ENCODE measurements at regions not wholly inside any gene's neighbourhood (a gene's known extent, or its start where the extent isn't known, plus 50 kb on each side); places are given as distances from the start of the nearest gene placed in this dataset.
"Not testable (repeated sequence)": the region's sequence is repeated elsewhere in the genome, so short reads cannot be mapped to it uniquely, and the experiment has no call there.

GRCh38 chr17:71413935-71414334 is 706.9 kb upstream of the SOX9 start:
- in situ Hi-C loops (cut with MboI; ENCODE audit: low pct_unique_long_range_greater_than_20kb, low sequenced_read_pairs) = no loop called here
- no peak for DNase-seq

DNA sequence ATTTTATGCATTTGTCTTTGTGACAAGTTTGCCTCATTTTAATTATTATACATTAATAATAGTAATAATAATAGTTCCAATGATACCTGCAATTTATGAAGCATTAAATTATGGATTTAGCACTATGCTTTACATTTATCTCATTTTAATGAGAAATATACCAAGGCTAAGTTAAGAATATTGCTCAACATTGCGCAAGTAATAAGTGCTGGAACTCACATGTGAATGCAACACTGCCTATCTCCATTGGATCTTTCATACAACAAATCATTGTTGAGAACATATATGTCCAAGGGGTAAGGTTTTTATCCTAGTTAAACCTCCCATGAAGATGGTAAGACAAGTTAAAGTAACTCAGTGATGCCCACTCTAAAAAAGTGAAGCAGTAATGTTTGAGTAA is 703.7 kb upstream of the SOX9 start:
- DNase-seq = no peak
- in situ Hi-C loops (cut with MboI; ENCODE audit: low pct_unique_long_range_greater_than_20kb, low sequenced_read_pairs) = no loop called here

GRCh38 chr17:71422968-71423367 is 697.9 kb upstream of the SOX9 start:
- DNase-seq = no peak
- in situ Hi-C loops (cut with MboI; ENCODE audit: low pct_unique_long_range_greater_than_20kb, low sequenced_read_pairs) = no loop called here

- no peak for DNase-seq
- in situ Hi-C loops (cut with MboI; ENCODE audit: low pct_unique_long_range_greater_than_20kb, low sequenced_read_pairs) = no loop called here
Measured at GRCh38 chr17:71423871-71424546, 696.8 kb upstream of the SOX9 start.

DNA sequence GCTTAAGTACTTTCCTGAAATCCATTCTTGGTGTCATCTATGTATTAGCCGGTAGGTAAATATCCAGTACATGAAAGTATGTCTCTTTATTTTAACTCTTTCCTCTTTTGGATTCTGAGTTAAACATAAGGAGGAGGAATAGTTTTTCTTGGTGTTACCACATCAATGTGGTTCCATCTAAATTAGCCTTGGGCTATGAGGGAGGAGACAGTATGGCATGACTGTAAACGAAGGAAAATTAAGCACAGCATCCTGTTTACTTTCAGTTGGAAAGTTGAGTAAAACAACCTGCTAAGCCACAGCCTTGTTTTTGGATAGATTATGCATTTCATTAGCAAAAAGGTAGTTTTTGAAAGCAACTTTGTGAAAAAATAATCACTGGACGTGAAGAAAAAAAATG is 693.0 kb upstream of the SOX9 start:
- DNase-seq = no peak
- in situ Hi-C loops (cut with MboI; ENCODE audit: low pct_unique_long_range_greater_than_20kb, low sequenced_read_pairs) = no loop called here

GRCh38 chr17:71428897-71429296 is 691.9 kb upstream of the SOX9 start:
- no peak for DNase-seq
- in situ Hi-C loops (cut with MboI; ENCODE audit: low pct_unique_long_range_greater_than_20kb, low sequenced_read_pairs) = no loop called here

- no peak for DNase-seq
- in situ Hi-C loops (cut with MboI; ENCODE audit: low pct_unique_long_range_greater_than_20kb, low sequenced_read_pairs) = no loop called here
Measured at GRCh38 chr17:71430281-71430680, 690.5 kb upstream of the SOX9 start.

GRCh38 chr17:71431146-71431545 is 689.7 kb upstream of the SOX9 start:
- DNase-seq = no peak
- in situ Hi-C loops (cut with MboI; ENCODE audit: low pct_unique_long_range_greater_than_20kb, low sequenced_read_pairs) = no loop called here

GRCh38 chr17:71432378-71433315 is 688.2 kb upstream of the SOX9 start:
- DNase-seq = no peak
- in situ Hi-C loops (cut with MboI; ENCODE audit: low pct_unique_long_range_greater_than_20kb, low sequenced_read_pairs) = no loop called here

DNA sequence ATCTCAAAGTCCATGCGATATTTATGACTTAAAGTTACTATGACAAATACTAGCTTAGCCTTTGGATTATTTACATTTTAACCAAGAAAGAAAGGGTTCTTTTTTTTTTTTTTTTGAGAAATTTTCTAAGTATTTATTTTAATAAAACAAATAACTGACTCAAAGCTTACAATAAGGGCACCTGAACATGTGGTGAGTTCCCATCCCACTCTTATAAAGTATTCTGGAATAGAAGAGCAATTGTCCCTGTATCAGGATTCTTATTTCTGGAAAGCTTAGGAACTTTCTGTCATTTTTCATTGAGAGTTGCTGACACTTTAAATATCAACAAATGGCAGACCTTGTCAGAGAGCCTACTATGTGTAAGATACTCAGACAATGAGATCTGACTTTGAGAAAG is 686.1 kb upstream of the SOX9 start:
- no peak for DNase-seq
- in situ Hi-C loops (cut with MboI; ENCODE audit: low pct_unique_long_range_greater_than_20kb, low sequenced_read_pairs) = no loop called here

GRCh38 chr17:71436479-71436878 is 684.3 kb upstream of the SOX9 start:
- in situ Hi-C loops (cut with MboI; ENCODE audit: low pct_unique_long_range_greater_than_20kb, low sequenced_read_pairs) = no loop called here
- no peak for DNase-seq

DNA sequence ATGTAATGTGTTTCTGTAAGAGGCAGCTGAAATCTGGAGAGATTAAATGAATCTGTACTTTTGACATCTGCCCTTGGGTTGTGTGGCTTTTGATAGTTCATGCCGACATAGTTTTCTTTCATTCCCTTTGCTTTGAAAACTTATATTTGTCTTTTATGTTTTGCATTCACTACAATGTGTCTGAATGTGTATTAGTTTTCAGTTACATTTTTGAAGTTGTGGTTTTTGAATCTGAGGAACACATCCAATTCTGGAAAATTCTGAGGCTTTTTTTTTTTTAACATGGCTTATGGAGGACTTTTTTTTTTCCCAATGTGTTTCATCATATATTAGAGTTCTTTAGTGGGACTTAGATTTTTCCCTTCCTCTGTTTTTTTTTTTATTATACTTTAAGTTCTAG is 683.7 kb upstream of the SOX9 start:
- in situ Hi-C loops (cut with MboI; ENCODE audit: low pct_unique_long_range_greater_than_20kb, low sequenced_read_pairs) = no loop called here
- DNase-seq = no peak

GRCh38 chr17:71438631-71439146 is 682.1 kb upstream of the SOX9 start:
- in situ Hi-C loops (cut with MboI; ENCODE audit: low pct_unique_long_range_greater_than_20kb, low sequenced_read_pairs) = no loop called here
- DNase-seq = no peak

GRCh38 chr17:71440513-71440912 is 680.3 kb upstream of the SOX9 start:
- DNase-seq = no peak
- in situ Hi-C loops (cut with MboI; ENCODE audit: low pct_unique_long_range_greater_than_20kb, low sequenced_read_pairs) = no loop called here

GRCh38 chr17:71441098-71441497 is 679.7 kb upstream of the SOX9 start:
- DNase-seq = no peak
- in situ Hi-C loops (cut with MboI; ENCODE audit: low pct_unique_long_range_greater_than_20kb, low sequenced_read_pairs) = no loop called here

DNA sequence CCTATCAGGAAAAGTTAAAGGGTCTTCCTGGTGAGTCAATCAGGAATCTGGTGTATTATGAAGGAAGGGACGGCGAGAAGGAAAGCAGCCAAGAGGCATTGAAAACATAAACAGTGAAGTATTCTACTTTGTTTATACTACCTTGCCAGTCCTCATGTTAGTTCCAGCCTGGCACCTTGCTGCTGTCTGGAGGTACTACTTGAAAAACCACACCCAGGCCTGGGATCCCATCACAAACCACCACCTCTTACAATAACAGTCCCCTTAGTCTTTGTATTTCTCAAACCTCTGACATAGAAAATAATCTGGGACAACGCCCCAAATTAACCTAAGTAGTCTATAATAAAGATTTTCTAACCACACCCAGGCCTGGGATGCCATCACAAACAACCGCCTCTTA is 676.7 kb upstream of the SOX9 start:
- in situ Hi-C loops (cut with MboI; ENCODE audit: low pct_unique_long_range_greater_than_20kb, low sequenced_read_pairs) = no loop called here
- DNase-seq = no peak

DNA sequence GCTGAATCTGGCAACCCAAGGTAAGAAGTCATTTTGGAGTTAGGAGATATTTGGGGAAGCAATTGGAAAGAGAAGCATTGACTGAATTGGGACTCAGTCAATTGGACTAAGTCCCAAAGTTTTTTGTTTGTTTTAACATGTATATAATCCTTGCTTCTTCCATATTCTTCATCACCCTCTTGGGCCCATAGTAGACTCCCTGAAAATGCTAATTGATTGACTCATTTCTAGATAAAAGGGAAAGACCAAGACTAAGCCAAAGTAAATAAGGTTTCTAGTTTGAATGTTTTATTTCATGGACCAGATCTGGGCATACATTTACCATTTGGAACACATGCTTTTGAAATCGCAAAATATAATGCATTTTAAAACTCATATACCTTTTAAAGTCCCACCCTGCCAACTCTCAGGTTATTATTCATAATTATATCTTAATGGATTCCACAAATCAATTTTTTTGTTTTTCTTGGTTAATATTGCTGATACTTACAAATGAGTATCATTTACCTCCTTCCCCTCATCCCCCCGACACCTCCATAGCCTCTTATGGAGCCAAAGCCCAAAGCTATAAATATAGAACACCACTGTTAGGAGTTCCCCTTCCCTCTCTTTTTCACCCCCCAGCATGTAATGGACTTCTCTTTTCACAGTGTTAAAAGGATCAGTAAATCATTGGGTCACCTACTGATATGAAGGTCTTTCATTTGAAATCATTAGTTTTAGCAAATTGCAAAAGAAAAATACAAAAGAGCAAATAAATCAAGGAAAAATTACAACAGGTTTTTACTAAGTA is 674.0 kb upstream of the SOX9 start:
- DNase-seq = no peak
- in situ Hi-C loops (cut with MboI; ENCODE audit: low pct_unique_long_range_greater_than_20kb, low sequenced_read_pairs) = no loop called here

DNA sequence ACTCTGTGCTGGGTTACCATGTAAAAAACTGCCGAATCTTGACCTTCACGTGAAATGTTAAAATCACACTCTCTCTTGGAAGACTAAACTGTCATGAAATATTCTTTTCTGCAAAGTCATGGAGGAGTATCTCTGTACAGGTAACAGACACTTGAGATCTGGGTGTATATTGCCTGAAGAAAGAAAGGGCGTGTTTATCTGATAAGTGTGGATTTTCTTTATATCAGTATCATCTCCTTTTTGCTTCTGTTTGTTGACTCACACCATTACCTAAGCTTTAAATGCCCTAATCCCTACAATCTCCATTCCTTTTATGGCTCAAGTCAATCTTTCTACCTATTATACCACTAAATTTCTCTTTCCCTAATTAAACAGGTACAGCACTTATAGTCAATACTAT is 673.2 kb upstream of the SOX9 start:
- no peak for DNase-seq
- in situ Hi-C loops (cut with MboI; ENCODE audit: low pct_unique_long_range_greater_than_20kb, low sequenced_read_pairs) = no loop called here

DNA sequence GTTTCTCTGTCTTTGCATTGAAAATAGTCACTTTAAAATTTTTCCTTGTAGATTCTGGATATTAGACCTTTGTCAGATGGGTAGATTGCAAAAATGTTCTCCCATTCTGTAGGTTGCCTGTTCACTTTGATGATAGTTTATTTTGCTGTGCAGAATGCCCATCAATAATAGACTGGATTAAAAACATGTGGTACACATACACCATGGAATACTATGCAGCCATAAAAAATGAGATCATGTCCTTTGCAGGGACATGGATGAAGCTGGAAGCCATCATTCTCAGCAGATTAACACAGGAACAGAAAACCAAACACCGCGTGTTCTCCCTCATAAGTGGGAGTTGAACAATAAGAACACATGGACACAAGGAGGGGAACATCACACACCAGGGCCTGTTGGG is 670.2 kb upstream of the SOX9 start:
- in situ Hi-C loops (cut with MboI; ENCODE audit: low pct_unique_long_range_greater_than_20kb, low sequenced_read_pairs); DNase-seq: not testable (repeated sequence)
